ENCODE measurements at regions not wholly inside any gene's neighbourhood (a gene's known extent, or its start where the extent isn't known, plus 50 kb on each side); places are given as distances from the start of the nearest gene placed in this dataset.

GRCh38 chr3:145865399-145866018, 295.5 kb downstream of the PLOD2 start:
- no TSS peak for BruUV-seq (replicated peaks)
- Mint-ChIP-seq H3K36me3 (ENCODE audit: insufficient read depth, unreplicated experiment) (no peaks in the 10 kb centered on the region), H3K4me3 (ENCODE audit: unreplicated experiment) (no peak overlapping the region), H3K4me1 (ENCODE audit: insufficient read depth, unreplicated experiment) (no peaks in the 10 kb centered on the region), H3K27ac (ENCODE audit: low read depth, unreplicated experiment) (no peak overlapping the region), H3K27me3 (ENCODE audit: insufficient read depth, unreplicated experiment) (no peaks in the 10 kb centered on the region), H3K9me3 (ENCODE audit: unreplicated experiment) (no peaks in the 10 kb centered on the region)
- intact Hi-C loops (cut with micrococcal nuclease), result no loop called here
- POLR2A ChIA-PET, result no interaction called here
- DNase-seq (ENCODE audit: unreplicated experiment), result no peak
- TF ChIP-seq, protein P1, sequence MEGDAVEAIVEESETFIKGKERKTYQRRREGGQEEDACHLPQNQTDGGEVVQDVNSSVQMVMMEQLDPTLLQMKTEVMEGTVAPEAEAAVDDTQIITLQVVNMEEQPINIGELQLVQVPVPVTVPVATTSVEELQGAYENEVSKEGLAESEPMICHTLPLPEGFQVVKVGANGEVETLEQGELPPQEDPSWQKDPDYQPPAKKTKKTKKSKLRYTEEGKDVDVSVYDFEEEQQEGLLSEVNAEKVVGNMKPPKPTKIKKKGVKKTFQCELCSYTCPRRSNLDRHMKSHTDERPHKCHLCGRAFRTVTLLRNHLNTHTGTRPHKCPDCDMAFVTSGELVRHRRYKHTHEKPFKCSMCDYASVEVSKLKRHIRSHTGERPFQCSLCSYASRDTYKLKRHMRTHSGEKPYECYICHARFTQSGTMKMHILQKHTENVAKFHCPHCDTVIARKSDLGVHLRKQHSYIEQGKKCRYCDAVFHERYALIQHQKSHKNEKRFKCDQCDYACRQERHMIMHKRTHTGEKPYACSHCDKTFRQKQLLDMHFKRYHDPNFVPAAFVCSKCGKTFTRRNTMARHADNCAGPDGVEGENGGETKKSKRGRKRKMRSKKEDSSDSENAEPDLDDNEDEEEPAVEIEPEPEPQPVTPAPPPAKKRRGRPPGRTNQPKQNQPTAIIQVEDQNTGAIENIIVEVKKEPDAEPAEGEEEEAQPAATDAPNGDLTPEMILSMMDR (IDR thresholded peaks at IDR 0.05; ENCODE audit: unreplicated experiment), result no peak
- CTCF ChIA-PET, result no interaction called here

GRCh38 chr3:145869958-145870357, 291.0 kb downstream of the PLOD2 start:
- no peak overlapping the region for H3K4me3 Mint-ChIP-seq (ENCODE audit: unreplicated experiment)
- intact Hi-C loops (cut with micrococcal nuclease), result no loop called here
- no peaks in the 10 kb centered on the region for H3K4me1 Mint-ChIP-seq (ENCODE audit: insufficient read depth, unreplicated experiment)
- ChIA-PET POLR2A (no interaction called here), CTCF (interaction anchor here (0.5 kb wide), 1 partner anchor 812 kb away, joined by 4 read pairs; no protein-coding TSS in a partner anchor)
- H3K36me3 Mint-ChIP-seq (ENCODE audit: insufficient read depth, unreplicated experiment), result no peaks in the 10 kb centered on the region
- BruUV-seq (replicated peaks), result no TSS peak
- DNase-seq (ENCODE audit: unreplicated experiment), result no peak
- H3K27ac Mint-ChIP-seq (ENCODE audit: low read depth, unreplicated experiment), result no peak overlapping the region
- H3K9me3 Mint-ChIP-seq (ENCODE audit: unreplicated experiment), result no peaks in the 10 kb centered on the region
- TF ChIP-seq, protein P1 (IDR thresholded peaks at IDR 0.05; ENCODE audit: unreplicated experiment), result no peak
- H3K27me3 Mint-ChIP-seq (ENCODE audit: insufficient read depth, unreplicated experiment), result no peaks in the 10 kb centered on the region

DNA sequence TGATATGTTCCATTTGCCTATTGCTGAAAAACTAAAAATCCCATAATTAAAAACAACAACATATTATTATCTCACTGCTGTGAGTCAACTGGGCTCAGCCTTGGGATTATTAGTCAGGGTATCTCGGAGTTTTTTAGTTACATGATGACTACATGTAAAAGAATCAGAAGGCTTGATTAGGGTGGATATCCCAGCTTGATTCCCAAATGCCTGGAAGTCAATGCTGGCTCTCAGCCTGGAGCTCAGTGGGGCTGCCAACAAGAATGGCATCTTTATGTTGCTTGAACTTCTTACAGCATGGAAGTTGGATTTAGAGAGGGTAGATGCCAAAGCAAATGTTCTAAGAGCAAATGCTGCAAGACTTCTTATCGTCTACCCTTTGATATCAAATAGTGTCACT, 278.5 kb downstream of the PLOD2 start:
- TF ChIP-seq, protein P1 (IDR thresholded peaks at IDR 0.05; ENCODE audit: unreplicated experiment), result no peak
- ChIA-PET CTCF (interaction anchor here (0.6 kb wide), 1 partner anchor 31 kb away, joined by 4 read pairs; no protein-coding TSS in a partner anchor), POLR2A (no interaction called here)
- H3K27me3 Mint-ChIP-seq (ENCODE audit: insufficient read depth, unreplicated experiment), result no peaks in the 10 kb centered on the region
- no peaks in the 10 kb centered on the region for H3K4me1 Mint-ChIP-seq (ENCODE audit: insufficient read depth, unreplicated experiment)
- DNase-seq (ENCODE audit: unreplicated experiment), result no peak
- H3K36me3 Mint-ChIP-seq (ENCODE audit: insufficient read depth, unreplicated experiment), result no peaks in the 10 kb centered on the region
- no peak overlapping the region for H3K4me3 Mint-ChIP-seq (ENCODE audit: unreplicated experiment)
- BruUV-seq (replicated peaks), result no TSS peak
- no peaks in the 10 kb centered on the region for H3K9me3 Mint-ChIP-seq (ENCODE audit: unreplicated experiment)
- intact Hi-C loops (cut with micrococcal nuclease), result no loop called here
- no peak overlapping the region for H3K27ac Mint-ChIP-seq (ENCODE audit: low read depth, unreplicated experiment)

- H3K4me1 Mint-ChIP-seq (ENCODE audit: insufficient read depth, unreplicated experiment), result no peaks in the 10 kb centered on the region
- H3K36me3 Mint-ChIP-seq (ENCODE audit: insufficient read depth, unreplicated experiment), result no peaks in the 10 kb centered on the region
- H3K27ac Mint-ChIP-seq (ENCODE audit: low read depth, unreplicated experiment), result no peak overlapping the region
- DNase-seq (ENCODE audit: unreplicated experiment), result no peak
- TF ChIP-seq, protein P1 (IDR thresholded peaks at IDR 0.05; ENCODE audit: unreplicated experiment), result no peak
- ChIA-PET CTCF (no interaction called here), POLR2A (no interaction called here)
- intact Hi-C loops (cut with micrococcal nuclease), result no loop called here
- BruUV-seq (replicated peaks), result no TSS peak
- peaks cover 36% of the 10 kb centered on the region for H3K27me3 Mint-ChIP-seq (ENCODE audit: insufficient read depth, unreplicated experiment)
- H3K9me3 Mint-ChIP-seq (ENCODE audit: unreplicated experiment), result no peaks in the 10 kb centered on the region
- H3K4me3 Mint-ChIP-seq (ENCODE audit: unreplicated experiment), result no peak overlapping the region
Measured at GRCh38 chr3:145889730-145890129, 271.3 kb downstream of the PLOD2 start.
